HS-5 (cell line): ENCODE measurements at regions not wholly inside any gene's neighbourhood (a gene's known extent, or its start where the extent isn't known, plus 50 kb on each side); places are given as distances from the start of the nearest gene placed in this dataset.
"Not testable (repeated sequence)": the region's sequence is repeated elsewhere in the genome, so short reads cannot be mapped to it uniquely, and the experiment has no call there.

Experiments used
- DNase-seq: peaks from one replicate; pipeline ENCODE4 v3.0.0-alpha.2; 2012; ENCODE audit warnings: low read depth

GRCh38 chr12:24361877-24362580, 412.6 kb upstream of the SOX5 start:
- no peak for DNase-seq

DNA sequence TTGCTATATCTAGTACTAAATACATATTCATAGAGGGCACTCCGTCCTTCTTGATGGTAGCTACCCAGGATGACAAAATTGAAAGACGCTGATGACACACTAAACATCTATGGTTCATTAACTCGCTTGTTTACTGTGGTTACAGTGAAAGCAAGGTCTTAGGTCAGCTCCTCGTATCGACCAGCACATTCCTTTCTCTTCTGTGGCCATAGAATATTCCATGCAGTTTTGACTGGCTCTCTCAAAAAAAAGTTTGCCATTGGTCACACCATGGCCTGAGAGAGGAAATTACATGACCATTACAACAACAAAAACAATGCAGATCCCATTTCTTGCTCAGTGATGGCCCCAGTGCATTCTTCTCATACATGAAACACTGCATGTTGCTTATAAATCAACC, 411.4 kb upstream of the SOX5 start:
- peak; percentile 2 for DNase-seq

DNA sequence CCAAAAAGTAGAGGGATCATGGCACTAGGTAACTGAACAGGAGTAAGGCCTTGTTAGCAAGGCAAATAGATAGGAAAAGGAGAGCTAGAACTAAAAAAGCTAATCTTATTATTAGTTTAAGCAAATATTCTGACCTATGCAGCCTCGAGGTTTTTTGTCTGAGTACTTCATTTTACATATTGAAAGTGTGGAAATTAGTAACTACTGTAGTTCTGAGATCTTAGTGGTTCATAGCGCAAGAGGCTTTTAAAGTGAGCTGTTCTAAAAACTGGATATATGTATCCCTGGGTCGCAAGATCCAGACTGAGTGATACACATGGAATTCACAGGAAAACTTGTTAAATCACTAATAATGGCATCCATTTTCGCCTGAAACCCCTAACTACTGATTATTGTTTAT, 411.0 kb upstream of the SOX5 start:
- no peak for DNase-seq

DNA sequence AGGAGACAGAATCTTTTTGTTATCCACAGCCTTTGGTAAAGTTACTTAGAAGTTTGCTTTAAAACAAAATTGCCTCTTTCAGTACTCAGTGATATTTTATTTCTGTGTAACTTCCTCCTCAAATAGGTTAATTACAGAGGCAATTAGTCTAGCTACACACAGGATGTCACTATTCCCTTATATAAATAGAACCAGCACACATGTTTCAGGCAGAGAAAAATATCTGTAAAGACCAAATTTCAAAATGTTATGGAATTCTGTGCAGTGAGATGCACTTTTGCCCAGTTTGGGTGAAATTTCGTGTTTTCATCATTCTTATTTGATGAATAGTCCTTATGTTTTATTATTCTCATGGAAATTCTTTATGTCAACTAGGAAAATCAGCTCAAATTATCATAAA, 410.6 kb upstream of the SOX5 start:
- DNase-seq, result no peak

GRCh38 chr12:24359418-24359817, 409.9 kb upstream of the SOX5 start:
- no peak for DNase-seq

DNA sequence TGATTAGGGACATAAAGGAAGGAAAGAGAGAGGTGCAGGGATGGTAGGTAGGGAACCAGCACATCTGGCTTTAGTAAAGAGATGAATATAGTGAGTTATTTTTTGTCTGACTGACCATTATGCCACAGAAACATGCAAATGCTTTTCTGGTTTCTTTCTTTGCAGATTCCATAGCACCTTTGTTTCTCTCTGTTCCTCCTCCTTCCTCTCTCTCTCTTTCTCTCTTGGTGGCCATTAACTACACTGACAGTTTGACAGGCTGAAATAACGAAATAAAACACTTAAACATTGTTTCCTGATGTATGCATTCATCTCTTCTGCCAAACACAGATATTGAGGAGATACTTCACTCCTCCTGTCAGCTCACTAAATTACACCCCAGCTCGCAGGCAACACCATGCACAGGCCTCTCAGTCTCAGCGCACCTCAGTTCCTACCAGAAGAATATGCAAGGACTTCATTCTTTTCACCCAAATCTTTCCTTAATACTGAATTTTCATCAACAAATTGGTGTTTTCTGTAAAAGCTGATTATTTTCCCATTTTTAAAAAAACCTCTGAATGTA, 406.9 kb upstream of the SOX5 start:
- no peak for DNase-seq

GRCh38 chr12:24352363-24352762, 402.9 kb upstream of the SOX5 start:
- DNase-seq, result no peak

- DNase-seq, result no peak
Observed at GRCh38 chr12:24349051-24349799, 399.8 kb upstream of the SOX5 start.

GRCh38 chr12:24348180-24348579, 398.7 kb upstream of the SOX5 start:
- not testable (repeated sequence) for DNase-seq

DNA sequence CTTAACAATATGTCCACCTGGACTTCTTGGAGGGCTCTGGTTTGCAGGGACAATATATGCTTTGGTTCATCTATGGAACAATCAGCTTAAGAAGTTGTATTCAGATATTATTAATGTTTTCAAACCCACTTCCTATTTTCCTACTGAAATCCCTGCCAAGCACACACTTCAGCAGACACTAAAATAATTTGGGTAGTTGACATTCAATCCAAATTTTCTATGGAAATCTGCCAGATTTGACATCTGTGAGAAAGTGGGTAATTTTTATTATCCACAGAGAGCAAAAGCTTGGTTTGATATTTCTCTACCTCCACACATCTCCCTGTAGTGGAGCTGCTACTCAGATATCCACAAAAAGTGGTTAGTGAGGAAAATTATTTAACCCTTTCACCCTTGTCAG, 378.8 kb upstream of the SOX5 start:
- DNase-seq, result no peak

DNA sequence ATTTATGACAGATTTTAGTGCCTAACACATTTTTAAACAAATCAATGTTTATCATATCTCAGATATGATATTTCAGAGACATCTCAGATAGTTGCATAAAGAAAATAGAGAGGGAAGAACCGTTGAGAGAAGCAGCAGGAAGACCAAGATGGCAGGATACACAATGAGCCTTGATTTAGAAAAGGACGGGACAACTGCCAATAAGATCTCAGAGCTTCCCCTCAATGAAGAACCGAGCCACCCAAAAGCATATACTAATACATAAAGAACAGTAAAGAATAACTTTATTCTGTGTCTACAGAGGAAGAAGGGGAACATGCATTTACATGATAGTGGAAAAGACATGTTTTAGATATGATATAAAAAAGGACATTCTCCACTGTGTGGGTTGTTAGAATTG, 375.9 kb upstream of the SOX5 start:
- DNase-seq, result no peak

GRCh38 chr12:24307716-24308335, 358.4 kb upstream of the SOX5 start:
- no peak for DNase-seq

- no peak for DNase-seq
Observed at GRCh38 chr12:24307153-24307552, 357.7 kb upstream of the SOX5 start.

GRCh38 chr12:24306001-24306400, 356.5 kb upstream of the SOX5 start:
- no peak for DNase-seq

DNA sequence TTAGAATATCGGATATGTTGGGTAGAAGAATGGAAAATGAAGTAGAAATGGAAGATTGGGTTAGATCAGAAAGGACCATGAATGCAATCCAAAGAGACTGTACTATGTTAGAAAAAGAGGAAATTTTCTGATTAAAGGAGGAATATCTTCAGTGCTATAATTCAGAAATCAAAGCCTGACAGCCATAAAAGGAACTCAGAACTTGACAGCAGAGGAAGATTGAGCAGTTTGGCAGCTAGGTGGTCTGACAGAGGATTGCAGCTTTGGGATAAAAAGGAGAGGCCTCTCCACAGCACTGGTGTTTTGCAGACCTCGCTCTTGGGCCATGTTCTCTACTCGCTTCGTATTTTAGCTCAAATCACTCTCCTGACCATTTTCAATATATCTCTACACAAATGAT, 354.8 kb upstream of the SOX5 start:
- no peak for DNase-seq

- no peak for DNase-seq
Observed at GRCh38 chr12:24302708-24303107, 353.2 kb upstream of the SOX5 start.

- DNase-seq, result no peak
Observed at GRCh38 chr12:24297516-24297915, 348.0 kb upstream of the SOX5 start.

DNA sequence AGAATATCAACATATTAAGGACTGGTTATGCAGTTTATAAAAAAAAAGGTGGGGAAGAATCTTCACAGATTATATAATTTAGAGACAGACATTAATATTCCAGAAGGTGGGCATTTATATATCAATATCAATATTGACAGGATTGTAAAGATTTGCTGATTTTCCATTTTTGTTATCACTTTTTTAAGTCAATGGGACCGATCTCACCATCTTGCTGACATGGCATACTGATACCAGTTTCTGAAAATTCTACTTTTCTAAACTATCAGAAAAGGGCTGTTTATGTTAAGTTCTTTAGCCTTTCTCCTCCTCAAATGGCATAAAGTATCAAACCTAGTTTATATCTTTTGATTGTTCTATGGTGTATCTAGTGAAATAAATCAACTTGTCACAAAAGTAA, 344.1 kb upstream of the SOX5 start:
- DNase-seq, result no peak

GRCh38 chr12:24287963-24288362, 338.5 kb upstream of the SOX5 start:
- no peak for DNase-seq

DNA sequence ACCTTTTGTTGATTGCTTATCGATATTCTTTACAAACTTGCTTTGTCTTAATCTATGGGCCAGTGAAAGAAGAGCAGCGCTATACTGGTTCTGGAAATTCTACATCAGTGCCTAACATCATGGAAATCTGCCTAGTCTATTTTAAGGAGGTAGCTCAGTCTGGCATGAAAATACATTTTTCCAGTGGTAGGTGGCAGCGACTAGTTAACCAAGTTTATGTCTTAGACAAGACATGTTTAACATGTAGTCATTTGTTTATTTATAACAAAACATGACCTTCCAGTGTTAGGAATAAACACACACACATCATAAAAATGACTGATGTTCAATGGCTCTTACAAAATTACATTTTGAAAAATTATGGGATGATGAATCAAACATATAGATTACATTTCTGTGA, 336.0 kb upstream of the SOX5 start:
- DNase-seq, result no peak

- no peak for DNase-seq
Observed at GRCh38 chr12:24281341-24281740, 331.9 kb upstream of the SOX5 start.

GRCh38 chr12:24280056-24280842, 330.8 kb upstream of the SOX5 start:
- no peak for DNase-seq
